RCC 7860 (cell line): ENCODE measurements at regions not wholly inside any gene's neighbourhood (a gene's known extent, or its start where the extent isn't known, plus 50 kb on each side); places are given as distances from the start of the nearest gene placed in this dataset.
"Not testable (repeated sequence)": the region's sequence is repeated elsewhere in the genome, so short reads cannot be mapped to it uniquely, and the experiment has no call there.

Source experiments
- DNase-seq: peaks from one replicate; pipeline ENCODE4 v3.0.0-alpha.2; 2015; ENCODE audit warnings: low spot score
- FAIRE-seq: peaks from 2 replicates; lab custom pipeline; 2012; peaks lifted over from hg19 to GRCh38; lab: Jason Lieb, UNC

GRCh38 chr9:19903076-19903475, 114.2 kb upstream of the SLC24A2 start:
- FAIRE-seq (no peak), DNase-seq (no peak)

- no peak for FAIRE-seq
- DNase-seq: no peak
Observed at GRCh38 chr9:19901586-19901985, 112.7 kb upstream of the SLC24A2 start.

- DNase-seq (no peak), FAIRE-seq (no peak)
Observed at GRCh38 chr9:19896161-19896560, 107.3 kb upstream of the SLC24A2 start.

GRCh38 chr9:19895578-19895977, 106.7 kb upstream of the SLC24A2 start:
- not testable (repeated sequence) for FAIRE-seq, DNase-seq

- no peak for FAIRE-seq
- no peak for DNase-seq
Observed at GRCh38 chr9:19895006-19895405, 106.2 kb upstream of the SLC24A2 start.

GRCh38 chr9:19885608-19886007, 96.8 kb upstream of the SLC24A2 start:
- DNase-seq (no peak), FAIRE-seq (no peak)

GRCh38 chr9:19879062-19879461, 90.2 kb upstream of the SLC24A2 start:
- FAIRE-seq (no peak), DNase-seq (no peak)

GRCh38 chr9:19876569-19877316, 87.9 kb upstream of the SLC24A2 start:
- FAIRE-seq: no peak

GRCh38 chr9:19875291-19875920, 86.6 kb upstream of the SLC24A2 start:
- DNase-seq: no peak
- FAIRE-seq: no peak

More at GRCh38 chr9:19876569-19877316, 87.9 kb upstream of the SLC24A2 start:
- DNase-seq: no peak

- not testable (repeated sequence) for DNase-seq, FAIRE-seq
Observed at GRCh38 chr9:19873188-19873587, 84.4 kb upstream of the SLC24A2 start.

GRCh38 chr9:19870988-19871387, 82.2 kb upstream of the SLC24A2 start:
- no peak for DNase-seq
- no peak for FAIRE-seq

- DNase-seq: no peak
- FAIRE-seq: no peak
Observed at GRCh38 chr9:19840953-19841352, 52.1 kb upstream of the SLC24A2 start.
